Parathyroid adenoma (tissue), 2 donors: ENCODE measurements at regions not wholly inside any gene's neighbourhood (a gene's known extent, or its start where the extent isn't known, plus 50 kb on each side); places are given as distances from the start of the nearest gene placed in this dataset.

Experiments used
- H2AFZ ChIP-seq: fragments of 300-600 bp; sonication (generic); one replicate; pipeline ENCODE4 v1.7.0; 2017; ENCODE audit warnings: antibody characterized with exemption, mild to moderate bottlenecking
- H3K27ac ChIP-seq: fragments of 300-600 bp; sonication (generic); one replicate; pipeline ENCODE4 v1.7.0; 2017
- H3K27me3 ChIP-seq: fragments of 300-600 bp; sonication (generic); one replicate; pipeline ENCODE4 v1.7.0; 2017; ENCODE audit warnings: low read length; ENCODE audit not compliant: control insufficient read depth, insufficient read depth
- H3K36me3 ChIP-seq: fragments of 300-600 bp; sonication (generic); one replicate; pipeline ENCODE4 v1.7.0; 2017; ENCODE audit warnings: low read length; ENCODE audit not compliant: control insufficient read depth, insufficient read depth
- H3K4me1 ChIP-seq: fragments of 300-600 bp; sonication (generic); one replicate; pipeline ENCODE4 v1.7.0; 2017; ENCODE audit warnings: control low read depth
- H3K4me2 ChIP-seq: fragments of 300-600 bp; sonication (generic); one replicate; pipeline ENCODE4 v1.7.0; 2017; ENCODE audit warnings: low read length
- H3K4me3 ChIP-seq: fragments of 300-600 bp; sonication (generic); one replicate; pipeline ENCODE4 v1.7.0; 2017; ENCODE audit warnings: low read depth, low read length
- H3K79me2 ChIP-seq: fragments of 300-600 bp; sonication (generic); one replicate; pipeline ENCODE4 v1.7.0; 2017; ENCODE audit warnings: control low read depth
- H3K9ac ChIP-seq: fragments of 300-600 bp; sonication (generic); one replicate; pipeline ENCODE4 v1.7.0; 2017; ENCODE audit warnings: mild to moderate bottlenecking
- H3K9me3 ChIP-seq: fragments of 300-600 bp; sonication (generic); one replicate; pipeline ENCODE4 v1.7.0; 2017; ENCODE audit warnings: low read length; ENCODE audit not compliant: control insufficient read depth
- TF ChIP-seq, protein P1 (sequence below): fragments of 300-600 bp; sonication (generic); IDR thresholded peaks from one replicate; pipeline ENCODE4 v1.7.0; 2017; ENCODE audit warnings: antibody characterized with exemption, mild to moderate bottlenecking
- donor health status: primary hyperparathyroidism.

- Histone ChIP-seq H3K36me3 (no peaks in the 10 kb centered on the region), H3K79me2 (no peaks in the 10 kb centered on the region), H3K4me3 (no peak overlapping the region), H3K4me1 (no peaks in the 10 kb centered on the region), H3K9ac (no peak overlapping the region), H3K4me2 (no peak overlapping the region), H3K9me3 (no peaks in the 10 kb centered on the region), H2AFZ (no peak overlapping the region), H3K27ac (no peak overlapping the region), H3K27me3 (no peaks in the 10 kb centered on the region)
- TF ChIP-seq, protein P1, sequence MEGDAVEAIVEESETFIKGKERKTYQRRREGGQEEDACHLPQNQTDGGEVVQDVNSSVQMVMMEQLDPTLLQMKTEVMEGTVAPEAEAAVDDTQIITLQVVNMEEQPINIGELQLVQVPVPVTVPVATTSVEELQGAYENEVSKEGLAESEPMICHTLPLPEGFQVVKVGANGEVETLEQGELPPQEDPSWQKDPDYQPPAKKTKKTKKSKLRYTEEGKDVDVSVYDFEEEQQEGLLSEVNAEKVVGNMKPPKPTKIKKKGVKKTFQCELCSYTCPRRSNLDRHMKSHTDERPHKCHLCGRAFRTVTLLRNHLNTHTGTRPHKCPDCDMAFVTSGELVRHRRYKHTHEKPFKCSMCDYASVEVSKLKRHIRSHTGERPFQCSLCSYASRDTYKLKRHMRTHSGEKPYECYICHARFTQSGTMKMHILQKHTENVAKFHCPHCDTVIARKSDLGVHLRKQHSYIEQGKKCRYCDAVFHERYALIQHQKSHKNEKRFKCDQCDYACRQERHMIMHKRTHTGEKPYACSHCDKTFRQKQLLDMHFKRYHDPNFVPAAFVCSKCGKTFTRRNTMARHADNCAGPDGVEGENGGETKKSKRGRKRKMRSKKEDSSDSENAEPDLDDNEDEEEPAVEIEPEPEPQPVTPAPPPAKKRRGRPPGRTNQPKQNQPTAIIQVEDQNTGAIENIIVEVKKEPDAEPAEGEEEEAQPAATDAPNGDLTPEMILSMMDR = no peak
Observed at GRCh38 chr3:70603103-70603502, 290.7 kb upstream of the MDFIC2 start.

GRCh38 chr3:70597312-70597711 lies 284.9 kb upstream of the MDFIC2 start:
- Histone ChIP-seq H3K9me3 (no peaks in the 10 kb centered on the region), H3K4me3 (no peak overlapping the region), H3K36me3 (no peaks in the 10 kb centered on the region), H3K27ac (no peak overlapping the region), H3K4me1 (no peaks in the 10 kb centered on the region), H3K27me3 (no peaks in the 10 kb centered on the region), H3K9ac (no peak overlapping the region), H3K79me2 (no peaks in the 10 kb centered on the region), H3K4me2 (no peak overlapping the region), H2AFZ (no peak overlapping the region)
- TF ChIP-seq, protein P1 = no peak

GRCh38 chr3:70583682-70584081 lies 271.2 kb upstream of the MDFIC2 start:
- H3K36me3 ChIP-seq = no peaks in the 10 kb centered on the region
- H3K9ac ChIP-seq = no peak overlapping the region
- no peak overlapping the region for H3K27ac ChIP-seq
- H3K4me3 ChIP-seq = no peak overlapping the region
- H3K9me3 ChIP-seq = no peaks in the 10 kb centered on the region
- no peak overlapping the region for H3K4me2 ChIP-seq
- no peaks in the 10 kb centered on the region for H3K4me1 ChIP-seq
- H3K27me3 ChIP-seq = no peaks in the 10 kb centered on the region
- TF ChIP-seq, protein P1 = no peak
- H3K79me2 ChIP-seq = no peaks in the 10 kb centered on the region
- no peak overlapping the region for H2AFZ ChIP-seq

DNA sequence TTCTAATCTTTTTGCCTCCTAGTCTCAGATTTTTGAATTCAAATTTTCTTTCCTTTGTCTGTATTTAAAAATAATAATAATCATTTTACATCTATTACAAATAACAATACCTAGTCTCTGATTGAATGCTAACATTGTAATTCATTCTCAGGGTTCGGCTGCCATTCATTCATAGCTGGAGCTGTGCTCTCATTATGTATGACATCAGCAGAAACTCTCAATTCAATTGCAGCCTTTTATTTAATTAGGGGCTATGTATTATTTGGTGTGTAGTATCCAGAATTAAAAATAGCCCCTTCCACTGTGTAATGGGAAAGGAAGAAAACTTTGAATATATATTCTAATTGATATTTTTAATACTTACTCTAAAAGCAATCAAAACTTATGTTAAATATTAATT lies 270.4 kb upstream of the MDFIC2 start:
- no peak overlapping the region for H2AFZ ChIP-seq
- H3K9ac ChIP-seq = no peak overlapping the region
- H3K4me1 ChIP-seq = no peaks in the 10 kb centered on the region
- H3K27me3 ChIP-seq = no peaks in the 10 kb centered on the region
- TF ChIP-seq, protein P1 = no peak
- no peaks in the 10 kb centered on the region for H3K9me3 ChIP-seq
- no peaks in the 10 kb centered on the region for H3K79me2 ChIP-seq
- no peak overlapping the region for H3K4me2 ChIP-seq
- H3K27ac ChIP-seq = no peak overlapping the region
- H3K36me3 ChIP-seq = no peaks in the 10 kb centered on the region
- no peak overlapping the region for H3K4me3 ChIP-seq

DNA sequence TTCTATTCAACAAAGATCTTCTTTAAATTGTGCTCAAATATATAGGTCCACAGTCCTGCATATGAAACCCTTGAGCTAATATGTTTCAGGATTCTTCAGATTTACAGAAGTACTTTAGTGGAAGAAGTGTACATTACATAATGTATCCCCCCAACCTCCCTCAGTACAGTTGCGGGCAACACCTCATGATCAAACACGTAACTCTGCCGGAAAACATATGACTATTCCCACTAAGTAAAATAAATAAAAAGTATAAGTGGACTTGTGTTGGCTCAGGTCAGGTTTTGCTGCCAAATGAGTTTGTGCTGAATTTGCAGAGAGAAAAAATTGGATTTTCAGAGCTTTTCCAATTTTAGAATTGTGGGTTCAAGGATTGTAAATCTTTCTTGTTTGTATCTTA lies 267.6 kb upstream of the MDFIC2 start:
- Histone ChIP-seq H3K36me3 (no peaks in the 10 kb centered on the region), H3K27me3 (no peaks in the 10 kb centered on the region), H3K79me2 (no peaks in the 10 kb centered on the region), H3K4me1 (no peaks in the 10 kb centered on the region), H3K27ac (no peak overlapping the region), H2AFZ (no peak overlapping the region), H3K9ac (no peak overlapping the region), H3K4me2 (no peak overlapping the region), H3K4me3 (no peak overlapping the region), H3K9me3 (no peaks in the 10 kb centered on the region)
- TF ChIP-seq, protein P1 = no peak
